ENCODE measurements at regions not wholly inside any gene's neighbourhood (a gene's known extent, or its start where the extent isn't known, plus 50 kb on each side); places are given as distances from the start of the nearest gene placed in this dataset.

DNA sequence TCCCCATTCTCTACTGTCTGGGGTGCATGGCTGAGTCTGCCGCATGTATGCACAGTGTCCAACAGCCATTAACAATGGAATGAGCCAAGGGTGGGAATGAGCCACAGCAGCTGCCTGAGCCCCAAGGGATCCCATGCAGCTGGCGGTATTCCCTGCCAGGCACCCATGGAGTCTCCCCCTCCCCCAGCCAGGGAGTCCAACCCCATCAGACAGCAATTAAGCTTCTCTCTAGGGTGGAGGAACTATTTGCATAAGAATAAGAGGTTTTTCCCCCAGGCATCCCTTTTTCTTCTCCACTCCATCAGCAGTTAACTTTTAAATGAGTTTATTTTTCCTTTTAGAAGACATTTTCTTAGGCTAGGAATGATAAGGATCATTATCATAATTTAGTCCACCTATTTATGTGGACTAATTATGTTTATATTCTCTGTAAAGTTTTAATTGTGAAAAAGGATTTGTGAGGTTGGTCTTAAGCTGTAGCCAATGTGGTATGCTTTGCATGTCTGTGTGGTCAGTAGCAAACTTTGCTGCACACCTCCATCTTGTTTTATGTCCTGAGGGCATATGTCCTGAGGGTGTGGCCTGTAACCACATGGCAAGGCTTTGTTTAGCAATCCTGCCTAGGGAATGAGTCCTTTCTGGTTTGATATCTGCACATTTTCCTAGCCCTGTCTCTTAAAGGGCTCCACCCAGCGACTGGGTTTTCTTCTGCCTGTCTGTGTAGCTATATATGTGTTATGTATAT, 158.9 kb upstream of the OLIG3 start:
- TF ChIP-seq, protein P1, sequence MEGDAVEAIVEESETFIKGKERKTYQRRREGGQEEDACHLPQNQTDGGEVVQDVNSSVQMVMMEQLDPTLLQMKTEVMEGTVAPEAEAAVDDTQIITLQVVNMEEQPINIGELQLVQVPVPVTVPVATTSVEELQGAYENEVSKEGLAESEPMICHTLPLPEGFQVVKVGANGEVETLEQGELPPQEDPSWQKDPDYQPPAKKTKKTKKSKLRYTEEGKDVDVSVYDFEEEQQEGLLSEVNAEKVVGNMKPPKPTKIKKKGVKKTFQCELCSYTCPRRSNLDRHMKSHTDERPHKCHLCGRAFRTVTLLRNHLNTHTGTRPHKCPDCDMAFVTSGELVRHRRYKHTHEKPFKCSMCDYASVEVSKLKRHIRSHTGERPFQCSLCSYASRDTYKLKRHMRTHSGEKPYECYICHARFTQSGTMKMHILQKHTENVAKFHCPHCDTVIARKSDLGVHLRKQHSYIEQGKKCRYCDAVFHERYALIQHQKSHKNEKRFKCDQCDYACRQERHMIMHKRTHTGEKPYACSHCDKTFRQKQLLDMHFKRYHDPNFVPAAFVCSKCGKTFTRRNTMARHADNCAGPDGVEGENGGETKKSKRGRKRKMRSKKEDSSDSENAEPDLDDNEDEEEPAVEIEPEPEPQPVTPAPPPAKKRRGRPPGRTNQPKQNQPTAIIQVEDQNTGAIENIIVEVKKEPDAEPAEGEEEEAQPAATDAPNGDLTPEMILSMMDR (IDR thresholded peaks at IDR 0.05), result no peak
- TF ChIP-seq POLR2AphosphoS5 (IDR thresholded peaks at IDR 0.05; ENCODE audit: insufficient read depth in 1 of 2, low read depth in 1 of 2) (no peak), POLR2A (IDR thresholded peaks at IDR 0.05) (no peak)
- no peaks in the 10 kb centered on the region for H3K36me3 ChIP-seq
- intact Hi-C loops (cut with DNase I), result no loop called here

DNA sequence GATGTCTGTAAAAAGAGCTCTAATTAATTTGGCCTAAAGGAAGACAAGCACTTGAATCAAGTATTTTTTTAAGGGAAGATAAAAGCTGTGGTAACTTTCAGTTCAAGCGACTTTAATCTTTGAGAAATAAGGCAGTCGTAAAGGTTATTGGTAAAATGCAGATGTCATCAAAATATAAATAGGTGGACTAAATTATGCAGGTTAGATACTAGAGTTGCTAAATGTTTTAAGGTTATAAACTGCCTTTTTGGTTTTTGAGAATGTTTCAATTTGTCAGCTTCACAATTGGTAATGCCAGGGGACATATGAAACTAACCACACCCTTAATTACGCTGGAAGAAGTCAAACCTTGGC, 159.5 kb upstream of the OLIG3 start:
- TF ChIP-seq POLR2AphosphoS5 (IDR thresholded peaks at IDR 0.05; ENCODE audit: insufficient read depth in 1 of 2, low read depth in 1 of 2) (no peak), POLR2A (IDR thresholded peaks at IDR 0.05) (no peak)
- TF ChIP-seq, protein P1 (IDR thresholded peaks at IDR 0.05), result no peak
- no peaks in the 10 kb centered on the region for H3K9me3 ChIP-seq
- intact Hi-C loops (cut with DNase I), result no loop called here
- H3K36me3 ChIP-seq, result no peaks in the 10 kb centered on the region
- H3K4me1 ChIP-seq, result no peaks in the 10 kb centered on the region
- H3K27me3 ChIP-seq, result no peaks in the 10 kb centered on the region
- no peak overlapping the region for H3K4me3 ChIP-seq
- no peak for DNase-seq (ENCODE audit: extremely low spot score in 2 of 2)
- no peak overlapping the region for H3K27ac ChIP-seq

More for the DNA sequence above, 158.9 kb upstream of the OLIG3 start:
- Histone ChIP-seq H3K27me3 (no peaks in the 10 kb centered on the region), H3K9me3 (no peaks in the 10 kb centered on the region), H3K27ac (no peak overlapping the region), H3K4me3 (no peak overlapping the region), H3K4me1 (no peaks in the 10 kb centered on the region)
- no peak for DNase-seq (ENCODE audit: extremely low spot score in 2 of 2)

DNA sequence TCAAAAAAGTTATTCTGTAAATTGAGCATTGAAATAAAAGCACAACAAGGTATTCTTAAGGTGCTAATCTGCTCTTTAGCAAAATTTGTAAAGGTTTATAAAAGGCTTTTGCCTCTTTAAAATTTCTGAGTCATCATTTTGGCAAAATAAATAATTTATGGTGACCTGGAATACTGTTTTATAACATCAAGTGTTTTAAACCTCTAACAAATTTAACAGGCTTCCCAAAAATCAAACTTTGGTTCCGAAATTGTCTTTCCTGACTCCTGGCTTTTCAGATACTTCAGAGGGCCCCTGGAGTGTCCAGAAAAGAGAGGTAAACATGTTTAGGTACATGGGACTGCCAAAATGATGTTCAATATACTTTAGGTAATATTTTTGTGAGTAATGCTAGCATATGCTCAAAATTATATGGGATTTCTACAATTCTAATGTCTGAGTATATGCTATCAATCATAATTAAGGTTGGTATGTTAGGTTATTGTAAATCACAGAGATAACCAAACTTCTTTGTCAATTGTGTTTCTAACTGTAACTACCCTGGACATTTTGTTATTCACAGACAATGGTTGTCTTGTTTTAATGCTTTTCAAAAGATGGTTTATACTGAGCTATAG, 160.3 kb upstream of the OLIG3 start:
- no peaks in the 10 kb centered on the region for H3K36me3 ChIP-seq
- no peaks in the 10 kb centered on the region for H3K9me3 ChIP-seq
- intact Hi-C loops (cut with DNase I), result no loop called here
- TF ChIP-seq, protein P1 (IDR thresholded peaks at IDR 0.05), result no peak
- no peak for TF ChIP-seq POLR2AphosphoS5 (IDR thresholded peaks at IDR 0.05; ENCODE audit: insufficient read depth in 1 of 2, low read depth in 1 of 2)
- TF ChIP-seq POLR2A (IDR thresholded peaks at IDR 0.05), result no peak
- no peaks in the 10 kb centered on the region for H3K4me1 ChIP-seq
- no peak overlapping the region for H3K27ac ChIP-seq
- no peak overlapping the region for H3K4me3 ChIP-seq
- no peaks in the 10 kb centered on the region for H3K27me3 ChIP-seq
- DNase-seq (ENCODE audit: extremely low spot score in 2 of 2), result no peak

DNA sequence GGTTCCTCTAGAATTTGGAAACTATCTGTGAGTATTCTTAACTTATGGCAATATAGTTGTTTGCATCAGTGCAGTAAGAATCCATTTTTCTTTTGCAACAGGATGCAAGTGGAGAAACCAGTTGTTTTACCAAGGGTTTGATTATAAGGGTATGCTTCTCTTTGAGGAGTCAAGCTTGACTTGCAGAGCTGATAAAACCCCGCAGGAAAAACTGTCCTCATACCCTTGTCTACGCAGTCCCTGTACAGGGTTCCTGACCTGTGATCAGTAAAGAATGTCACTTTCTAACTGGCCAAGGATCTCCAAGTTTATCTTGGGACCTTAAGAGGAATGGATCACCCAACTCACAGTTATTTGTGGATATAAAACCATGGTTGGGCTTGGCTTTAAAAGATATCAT, 161.1 kb upstream of the OLIG3 start:
- TF ChIP-seq POLR2AphosphoS5 (IDR thresholded peaks at IDR 0.05; ENCODE audit: insufficient read depth in 1 of 2, low read depth in 1 of 2) (no peak), POLR2A (IDR thresholded peaks at IDR 0.05) (no peak)
- TF ChIP-seq, protein P1 (IDR thresholded peaks at IDR 0.05), result no peak
- intact Hi-C loops (cut with DNase I), result no loop called here
- Histone ChIP-seq H3K27ac (no peak overlapping the region), H3K36me3 (no peaks in the 10 kb centered on the region), H3K4me1 (no peaks in the 10 kb centered on the region), H3K4me3 (no peak overlapping the region), H3K27me3 (no peaks in the 10 kb centered on the region), H3K9me3 (no peaks in the 10 kb centered on the region)
- DNase-seq (ENCODE audit: extremely low spot score in 2 of 2), result no peak

DNA sequence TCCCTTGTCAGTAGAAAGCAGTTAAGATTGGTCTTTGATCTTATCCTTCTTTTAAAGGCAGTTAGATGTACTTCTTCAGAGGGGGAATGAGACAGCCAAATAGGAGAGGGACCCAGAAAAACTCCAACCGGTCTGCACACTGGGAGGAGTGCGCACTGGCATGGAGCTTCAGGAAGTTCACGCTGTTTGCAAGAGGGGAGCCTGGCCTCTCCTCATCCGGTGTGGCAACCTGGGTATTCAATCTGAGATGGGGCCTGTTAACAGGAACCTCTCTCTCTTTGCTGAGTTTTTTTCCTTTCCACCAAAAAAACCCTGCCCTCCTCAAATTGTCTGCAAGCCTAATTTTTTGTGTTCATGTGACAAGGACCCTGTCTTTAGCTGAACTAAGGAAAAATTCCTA, 162.5 kb upstream of the OLIG3 start:
- TF ChIP-seq POLR2AphosphoS5 (IDR thresholded peaks at IDR 0.05; ENCODE audit: insufficient read depth in 1 of 2, low read depth in 1 of 2), result no peak
- TF ChIP-seq, protein P1 (IDR thresholded peaks at IDR 0.05), result no peak
- TF ChIP-seq POLR2A (IDR thresholded peaks at IDR 0.05), result no peak

More for the DNA sequence above, 162.5 kb upstream of the OLIG3 start:
- H3K27ac ChIP-seq, result no peak overlapping the region
- DNase-seq (ENCODE audit: extremely low spot score in 2 of 2), result no peak
- no peaks in the 10 kb centered on the region for H3K27me3 ChIP-seq
- no peak overlapping the region for H3K4me3 ChIP-seq
- intact Hi-C loops (cut with DNase I), result no loop called here
- no peaks in the 10 kb centered on the region for H3K4me1 ChIP-seq
- H3K36me3 ChIP-seq, result no peaks in the 10 kb centered on the region
- H3K9me3 ChIP-seq, result no peaks in the 10 kb centered on the region

Data from vagina (tissue), 2 donors.